ENCODE measurements at regions not wholly inside any gene's neighbourhood (a gene's known extent, or its start where the extent isn't known, plus 50 kb on each side); places are given as distances from the start of the nearest gene placed in this dataset.

- TF ChIP-seq POLR2A (IDR thresholded peaks at IDR 0.05) (no peak), CTCF (IDR thresholded peaks at IDR 0.05) (no peak)
These were observed 273.9 kb downstream of the ETV1 start for GRCh38 chr7:13715534-13715933.

Measured in heart left ventricle (tissue), 13 donors.